DOHH2 (cell line): ENCODE measurements at regions not wholly inside any gene's neighbourhood (a gene's known extent, or its start where the extent isn't known, plus 50 kb on each side); places are given as distances from the start of the nearest gene placed in this dataset.

Experiments
- EZH2phosphoT487 ChIP-seq: fragments of 200-600 bp; sonication (generic); IDR thresholded peaks from 2 replicates; pipeline ENCODE4 v1.6.1; 2017; ENCODE audit warnings: borderline replicate concordance, mild to moderate bottlenecking, antibody characterized with exemption, low read length, moderate library complexity, mixed read lengths
- TF ChIP-seq, protein P1 (sequence below): fragments of 200-600 bp; sonication (generic); IDR thresholded peaks from one replicate; pipeline ENCODE4 v1.5.1; 2014; ENCODE audit warnings: antibody characterized with exemption, mild to moderate bottlenecking, low read depth, low read length; ENCODE audit not compliant: poor library complexity, severe bottlenecking

DNA sequence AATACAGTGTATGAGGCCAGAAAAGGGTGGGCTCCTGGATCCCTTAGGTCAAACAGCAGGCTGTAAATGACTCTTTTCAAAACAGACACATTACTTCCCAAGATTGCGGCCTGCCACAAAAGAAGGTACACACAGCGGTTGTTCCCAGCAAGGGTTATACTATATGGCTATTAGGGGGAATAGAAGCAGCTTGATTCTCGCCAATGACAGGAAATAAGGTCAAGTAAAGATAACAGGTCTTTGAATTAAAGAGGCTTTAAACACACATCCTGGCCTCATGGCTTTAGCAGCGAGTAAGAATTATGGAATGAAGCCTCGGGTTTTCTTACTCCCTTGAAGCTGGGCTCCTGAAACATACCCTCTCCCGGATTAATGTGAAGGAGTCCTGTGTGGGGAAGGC is 58.3 kb downstream of the CYP26A1 start:
- TF ChIP-seq, protein P1, sequence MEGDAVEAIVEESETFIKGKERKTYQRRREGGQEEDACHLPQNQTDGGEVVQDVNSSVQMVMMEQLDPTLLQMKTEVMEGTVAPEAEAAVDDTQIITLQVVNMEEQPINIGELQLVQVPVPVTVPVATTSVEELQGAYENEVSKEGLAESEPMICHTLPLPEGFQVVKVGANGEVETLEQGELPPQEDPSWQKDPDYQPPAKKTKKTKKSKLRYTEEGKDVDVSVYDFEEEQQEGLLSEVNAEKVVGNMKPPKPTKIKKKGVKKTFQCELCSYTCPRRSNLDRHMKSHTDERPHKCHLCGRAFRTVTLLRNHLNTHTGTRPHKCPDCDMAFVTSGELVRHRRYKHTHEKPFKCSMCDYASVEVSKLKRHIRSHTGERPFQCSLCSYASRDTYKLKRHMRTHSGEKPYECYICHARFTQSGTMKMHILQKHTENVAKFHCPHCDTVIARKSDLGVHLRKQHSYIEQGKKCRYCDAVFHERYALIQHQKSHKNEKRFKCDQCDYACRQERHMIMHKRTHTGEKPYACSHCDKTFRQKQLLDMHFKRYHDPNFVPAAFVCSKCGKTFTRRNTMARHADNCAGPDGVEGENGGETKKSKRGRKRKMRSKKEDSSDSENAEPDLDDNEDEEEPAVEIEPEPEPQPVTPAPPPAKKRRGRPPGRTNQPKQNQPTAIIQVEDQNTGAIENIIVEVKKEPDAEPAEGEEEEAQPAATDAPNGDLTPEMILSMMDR: no peak
- TF ChIP-seq EZH2phosphoT487: no peak
